OCI-LY3 (cell line): ENCODE measurements at regions not wholly inside any gene's neighbourhood (a gene's known extent, or its start where the extent isn't known, plus 50 kb on each side); places are given as distances from the start of the nearest gene placed in this dataset.

Experiments used
- H2AFZ ChIP-seq: fragments of 200-600, 300-600 bp; shearing (Covaris generic); 2 replicates; pipeline ENCODE4 v1.6.0; 2014; ENCODE audit warnings: antibody characterized with exemption, low read depth, low read length
- H3K27ac ChIP-seq: fragments of 200-600, 300-600 bp; sonication (generic); 2 replicates; pipeline ENCODE4 v1.5.1; 2014; ENCODE audit warnings: mild to moderate bottlenecking, low read length, moderate library complexity, mixed read lengths
- H3K27me3 ChIP-seq: fragments of 200-600, 300-600 bp; sonication (generic); 2 replicates; pipeline ENCODE4 v1.6.1; 2014; ENCODE audit warnings: low read depth, low read length, mixed read lengths
- H3K36me3 ChIP-seq: fragments of 200-600, 300-600 bp; sonication (generic); replicated peaks from 2 replicates; pipeline ENCODE3; 2014; ENCODE audit warnings: low read depth, low read length, mixed read lengths
- H3K4me1 ChIP-seq: fragments of 300-600, 200-600 bp; sonication (generic); 2 replicates; pipeline ENCODE4 v1.6.1; 2014; ENCODE audit warnings: low read length, mixed read lengths
- H3K4me2 ChIP-seq: fragments of 200-600, 300-600 bp; sonication (generic); 2 replicates; pipeline ENCODE4 v1.6.1; 2014; ENCODE audit warnings: low read length, mixed read lengths
- H3K4me3 ChIP-seq: fragments of 300-600, 200-600 bp; sonication (generic); 2 replicates; pipeline ENCODE4 v1.5.1; 2014; ENCODE audit warnings: antibody characterized with exemption, mild to moderate bottlenecking, low read length, moderate library complexity
- H3K79me2 ChIP-seq: fragments of 300-600, 200-600 bp; shearing (Covaris generic); 2 replicates; pipeline ENCODE4 v1.6.1; 2014; ENCODE audit warnings: mild to moderate bottlenecking, low read length, mixed read lengths
- H3K9ac ChIP-seq: fragments of 300-600, 200-600 bp; shearing (Covaris generic); 2 replicates; pipeline ENCODE4 v1.6.0; 2014; ENCODE audit warnings: mild to moderate bottlenecking, low read length, moderate library complexity
- H3K9me3 ChIP-seq: fragments of 200-600, 300-600 bp; shearing (Covaris generic); 2 replicates; pipeline ENCODE4 v1.6.1; 2014; ENCODE audit warnings: low read length, mixed read lengths; ENCODE audit not compliant: insufficient read depth
- H4K20me1 ChIP-seq: fragments of 200-600, 300-600 bp; sonication (generic); 2 replicates; pipeline ENCODE4 v1.6.1; 2016; ENCODE audit warnings: low read length, mixed read lengths; ENCODE audit not compliant: insufficient read depth
- CTCF ChIP-seq: fragments of 200-600, 300-600 bp; sonication (generic); IDR thresholded peaks from 2 replicates; pipeline ENCODE4 v1.5.1; 2014; ENCODE audit warnings: antibody characterized with exemption, low read length, low read depth
- EZH2phosphoT487 ChIP-seq: fragments of 200-600 bp; shearing (Covaris generic); IDR thresholded peaks from 2 replicates; pipeline ENCODE4 v1.6.1; 2018; ENCODE audit warnings: antibody characterized with exemption, mixed run types, low read depth

DNA sequence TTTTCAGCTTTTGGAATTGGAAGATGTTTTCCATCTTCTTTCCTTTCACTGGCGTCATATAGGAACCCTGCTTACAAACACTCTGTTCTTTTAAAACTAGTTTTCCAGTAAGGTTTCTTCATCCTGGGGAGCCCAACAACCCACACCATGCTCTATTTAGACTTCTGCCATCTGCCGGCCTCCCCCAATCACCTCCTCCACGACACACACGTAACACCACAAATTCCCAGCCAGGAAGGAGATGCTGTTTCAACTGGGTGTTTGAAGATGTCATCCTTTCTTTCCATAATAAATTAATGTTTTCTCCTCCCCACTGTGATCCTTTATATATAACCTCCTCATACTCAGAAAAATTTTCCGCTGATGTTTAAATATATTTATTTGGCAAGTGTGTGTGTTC is 231.4 kb upstream of the DDHD1 start:
- Histone ChIP-seq H3K27ac (no peak overlapping the region), H3K4me2 (no peak overlapping the region), H4K20me1 (no peaks in the 10 kb centered on the region), H3K27me3 (0 out of 2 replicates have a peak, but pooled peaks cover 11% of the 10 kb centered on the region), H3K4me3 (no peak overlapping the region), H3K36me3 (no peaks in the 10 kb centered on the region), H2AFZ (no peak overlapping the region), H3K79me2 (no peaks in the 10 kb centered on the region), H3K9ac (no peak overlapping the region), H3K4me1 (no peaks in the 10 kb centered on the region; the same call in 1 of the 2 replicates), H3K9me3 (no peaks in the 10 kb centered on the region)
- TF ChIP-seq EZH2phosphoT487 (no peak), CTCF (no peak)

DNA sequence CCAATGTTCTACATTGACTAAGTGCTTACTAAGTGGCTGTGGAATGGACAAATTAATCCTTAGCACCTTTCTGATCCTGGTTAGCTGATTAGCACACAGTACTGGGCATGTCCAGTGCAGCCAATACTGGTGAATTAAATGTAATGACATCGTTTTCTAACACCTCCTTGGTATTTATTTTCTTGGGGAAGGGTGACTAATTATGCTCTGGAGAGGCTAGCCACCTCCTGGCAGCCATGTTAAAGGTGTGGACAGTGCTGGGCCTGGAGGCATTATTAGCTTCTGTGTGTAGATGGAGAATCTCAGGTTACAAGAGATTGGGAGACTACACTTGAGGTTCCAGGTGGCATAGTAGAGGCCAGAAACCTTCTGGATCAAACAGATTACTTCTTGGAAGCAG is 230.9 kb upstream of the DDHD1 start:
- no peaks in the 10 kb centered on the region for H3K79me2 ChIP-seq
- no peak overlapping the region for H3K4me3 ChIP-seq
- no peak overlapping the region for H2AFZ ChIP-seq
- H3K36me3 ChIP-seq, result no peaks in the 10 kb centered on the region
- H3K4me1 ChIP-seq, result no peaks in the 10 kb centered on the region; the same call in 1 of the 2 replicates
- TF ChIP-seq CTCF (no peak), EZH2phosphoT487 (no peak)
- no peak overlapping the region for H3K4me2 ChIP-seq
- H3K27me3 ChIP-seq, result 0 out of 2 replicates have a peak, but pooled peaks cover 11% of the 10 kb centered on the region
- H3K9me3 ChIP-seq, result no peaks in the 10 kb centered on the region
- H4K20me1 ChIP-seq, result no peaks in the 10 kb centered on the region
- H3K27ac ChIP-seq, result no peak overlapping the region
- H3K9ac ChIP-seq, result no peak overlapping the region

- H3K9me3 ChIP-seq, result no peaks in the 10 kb centered on the region
- H3K27ac ChIP-seq, result no peak overlapping the region
- no peak overlapping the region for H2AFZ ChIP-seq
- no peak overlapping the region for H3K4me2 ChIP-seq
- H3K4me1 ChIP-seq, result no peaks in the 10 kb centered on the region
- no peaks in the 10 kb centered on the region for H4K20me1 ChIP-seq
- H3K79me2 ChIP-seq, result no peaks in the 10 kb centered on the region
- no peak overlapping the region for H3K4me3 ChIP-seq
- TF ChIP-seq CTCF (no peak), EZH2phosphoT487 (no peak)
- no peaks in the 10 kb centered on the region for H3K36me3 ChIP-seq
- H3K27me3 ChIP-seq, result no peaks in the 10 kb centered on the region
- no peak overlapping the region for H3K9ac ChIP-seq
These were observed 228.8 kb upstream of the DDHD1 start for GRCh38 chr14:53381895-53382294.

DNA sequence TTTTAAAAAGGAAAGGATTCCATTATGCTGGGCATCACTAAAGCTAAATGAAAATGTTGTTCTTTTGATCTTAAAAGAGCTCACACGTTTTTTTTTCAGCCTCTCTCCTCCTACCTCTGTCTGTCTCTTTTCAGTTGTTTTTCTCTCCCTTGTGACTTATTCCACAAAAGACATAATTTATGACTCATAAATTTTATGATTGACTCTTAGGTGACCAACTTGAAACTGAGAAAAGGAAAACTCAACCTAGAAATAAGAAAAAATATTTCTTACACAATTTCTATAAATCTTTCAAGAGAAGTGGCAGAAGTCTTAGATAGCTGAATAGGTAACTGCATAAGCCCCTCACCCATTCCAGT is 227.7 kb upstream of the DDHD1 start:
- Histone ChIP-seq H4K20me1 (no peaks in the 10 kb centered on the region), H3K36me3 (no peaks in the 10 kb centered on the region), H3K4me2 (no peak overlapping the region), H3K9ac (no peak overlapping the region), H3K79me2 (no peaks in the 10 kb centered on the region), H3K4me3 (no peak overlapping the region), H3K9me3 (no peaks in the 10 kb centered on the region), H2AFZ (no peak overlapping the region), H3K27ac (no peak overlapping the region), H3K27me3 (no peaks in the 10 kb centered on the region), H3K4me1 (no peaks in the 10 kb centered on the region)
- no peak for TF ChIP-seq EZH2phosphoT487
